ENCODE measurements at regions not wholly inside any gene's neighbourhood (a gene's known extent, or its start where the extent isn't known, plus 50 kb on each side); places are given as distances from the start of the nearest gene placed in this dataset.

DNA sequence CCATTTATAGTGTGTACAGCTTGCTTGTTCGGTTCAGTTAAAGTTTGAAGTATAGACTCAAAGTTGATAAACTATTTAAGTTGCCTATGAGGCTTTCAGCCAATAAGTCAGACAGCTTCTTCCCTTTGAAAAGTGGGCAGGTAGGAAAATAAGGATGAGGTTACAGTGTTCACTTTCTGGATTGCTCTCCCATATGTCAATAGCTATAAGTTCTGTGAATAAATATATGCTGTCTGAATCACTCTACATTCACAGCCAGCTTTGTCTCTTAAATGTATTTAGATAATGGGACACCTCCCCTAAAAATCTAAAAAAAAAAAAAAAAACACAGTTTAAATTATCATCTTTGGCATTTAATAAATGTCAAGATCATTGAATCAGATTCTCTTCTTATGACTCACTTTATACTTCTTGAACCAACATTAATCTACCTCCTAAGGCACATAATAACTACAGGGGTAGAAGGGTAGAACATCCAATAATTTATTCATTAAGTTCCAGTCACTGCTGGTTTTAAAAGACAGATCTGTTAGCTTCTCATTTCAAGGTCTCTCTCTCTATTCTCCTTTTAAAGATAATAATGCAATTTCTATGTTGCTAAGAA lies 126.4 kb upstream of the PCED1B start:
- Histone ChIP-seq H3K9me3 (ENCODE audit: control insufficient read depth in 2 of 2, insufficient read depth in 1 of 2, low read depth in 1 of 2, low read length in 1 of 2) (no peaks in the 10 kb centered on the region), H3K4me3 (ENCODE audit: low read depth in 1 of 2, low read length in 2 of 2) (no peak overlapping the region), H3K4me1 (ENCODE audit: control insufficient read depth in 2 of 2, insufficient read depth in 2 of 2, low read length in 1 of 2) (no peaks in the 10 kb centered on the region), H3K36me3 (ENCODE audit: control insufficient read depth in 2 of 2, insufficient read depth in 2 of 2, low read length in 1 of 2) (no peaks in the 10 kb centered on the region), H3K27me3 (ENCODE audit: control insufficient read depth in 1 of 2, insufficient read depth in 2 of 2, low read length in 2 of 2) (no peaks in the 10 kb centered on the region), H3K27ac (ENCODE audit: low read depth in 2 of 2, low read length in 1 of 2) (no peak overlapping the region)
- whole genome bisulfite sequencing, 2 donors = 42% methylated on average over 1 of the region's 1 CpG

- no peak overlapping the region for H3K4me3 ChIP-seq (ENCODE audit: low read depth in 1 of 2, low read length in 2 of 2)
- no peaks in the 10 kb centered on the region for H3K27me3 ChIP-seq (ENCODE audit: control insufficient read depth in 1 of 2, insufficient read depth in 2 of 2, low read length in 2 of 2)
- no peaks in the 10 kb centered on the region for H3K36me3 ChIP-seq (ENCODE audit: control insufficient read depth in 2 of 2, insufficient read depth in 2 of 2, low read length in 1 of 2)
- WGBS, 2 donors = 67 to 74% methylated on average over 5 of the region's 5 CpGs
- H3K27ac ChIP-seq (ENCODE audit: low read depth in 2 of 2, low read length in 1 of 2) = no peak overlapping the region
- peaks cover 0 to 2% of the 10 kb centered on the region in 2 donors for H3K4me1 ChIP-seq (ENCODE audit: control insufficient read depth in 2 of 2, insufficient read depth in 2 of 2, low read length in 1 of 2)
- H3K9me3 ChIP-seq (ENCODE audit: control insufficient read depth in 2 of 2, insufficient read depth in 1 of 2, low read depth in 1 of 2, low read length in 1 of 2) = no peaks in the 10 kb centered on the region
These were observed 122.9 kb upstream of the PCED1B start for GRCh38 chr12:46956451-46957035.

GRCh38 chr12:46958053-46958452 lies 121.4 kb upstream of the PCED1B start:
- Histone ChIP-seq H3K36me3 (ENCODE audit: control insufficient read depth in 2 of 2, insufficient read depth in 2 of 2, low read length in 1 of 2) (no peaks in the 10 kb centered on the region), H3K4me1 (ENCODE audit: control insufficient read depth in 2 of 2, insufficient read depth in 2 of 2, low read length in 1 of 2) (peaks cover 0 to 2% of the 10 kb centered on the region in 2 donors), H3K27me3 (ENCODE audit: control insufficient read depth in 1 of 2, insufficient read depth in 2 of 2, low read length in 2 of 2) (no peaks in the 10 kb centered on the region), H3K9me3 (ENCODE audit: control insufficient read depth in 2 of 2, insufficient read depth in 1 of 2, low read depth in 1 of 2, low read length in 1 of 2) (no peaks in the 10 kb centered on the region), H3K27ac (ENCODE audit: low read depth in 2 of 2, low read length in 1 of 2) (no peak overlapping the region), H3K4me3 (ENCODE audit: low read depth in 1 of 2, low read length in 2 of 2) (no peak overlapping the region)
- 56 to 57% methylated on average over 3 of the region's 3 CpGs for WGBS, 2 donors

- Histone ChIP-seq H3K36me3 (ENCODE audit: control insufficient read depth in 2 of 2, insufficient read depth in 2 of 2, low read length in 1 of 2) (no peaks in the 10 kb centered on the region), H3K27me3 (ENCODE audit: control insufficient read depth in 1 of 2, insufficient read depth in 2 of 2, low read length in 2 of 2) (no peaks in the 10 kb centered on the region), H3K4me1 (ENCODE audit: control insufficient read depth in 2 of 2, insufficient read depth in 2 of 2, low read length in 1 of 2) (peaks cover 0 to 2% of the 10 kb centered on the region in 2 donors), H3K4me3 (ENCODE audit: low read depth in 1 of 2, low read length in 2 of 2) (no peak overlapping the region), H3K9me3 (ENCODE audit: control insufficient read depth in 2 of 2, insufficient read depth in 1 of 2, low read depth in 1 of 2, low read length in 1 of 2) (no peaks in the 10 kb centered on the region), H3K27ac (ENCODE audit: low read depth in 2 of 2, low read length in 1 of 2) (peak overlapping the region; percentile 5 to 40)
- 57% methylated on average over 2 of the region's 2 CpGs for WGBS, 2 donors
These were observed 120.7 kb upstream of the PCED1B start for GRCh38 chr12:46958599-46959290.

DNA sequence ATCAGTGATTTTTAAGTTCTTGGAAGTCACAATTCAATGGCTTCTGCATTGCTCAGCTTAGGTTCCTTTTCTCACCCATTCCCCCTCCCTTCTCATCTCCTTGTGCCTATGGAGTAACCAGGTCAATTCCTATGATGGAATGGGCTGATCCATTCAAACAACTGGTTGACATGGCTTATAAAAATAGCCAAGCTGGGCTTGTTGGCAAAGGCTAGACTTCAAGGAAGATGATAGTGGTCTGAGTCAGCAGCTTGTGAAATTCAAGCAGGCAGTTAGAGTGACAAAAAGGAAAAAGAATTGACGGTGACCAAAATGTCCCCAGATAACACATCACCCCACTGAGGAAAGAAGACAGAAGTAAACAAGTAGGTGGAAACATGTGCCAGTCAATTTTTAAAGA lies 119.9 kb upstream of the PCED1B start:
- Histone ChIP-seq H3K27me3 (ENCODE audit: control insufficient read depth in 1 of 2, insufficient read depth in 2 of 2, low read length in 2 of 2) (no peaks in the 10 kb centered on the region), H3K36me3 (ENCODE audit: control insufficient read depth in 2 of 2, insufficient read depth in 2 of 2, low read length in 1 of 2) (no peaks in the 10 kb centered on the region), H3K27ac (ENCODE audit: low read depth in 2 of 2, low read length in 1 of 2) (no peak overlapping the region), H3K4me3 (ENCODE audit: low read depth in 1 of 2, low read length in 2 of 2) (no peak overlapping the region), H3K9me3 (ENCODE audit: control insufficient read depth in 2 of 2, insufficient read depth in 1 of 2, low read depth in 1 of 2, low read length in 1 of 2) (no peaks in the 10 kb centered on the region), H3K4me1 (ENCODE audit: control insufficient read depth in 2 of 2, insufficient read depth in 2 of 2, low read length in 1 of 2) (peaks cover 2% of the 10 kb centered on the region in 2 donors)
- WGBS, 2 donors = 4 to 35% methylated on average over 1 of the region's 1 CpG

DNA sequence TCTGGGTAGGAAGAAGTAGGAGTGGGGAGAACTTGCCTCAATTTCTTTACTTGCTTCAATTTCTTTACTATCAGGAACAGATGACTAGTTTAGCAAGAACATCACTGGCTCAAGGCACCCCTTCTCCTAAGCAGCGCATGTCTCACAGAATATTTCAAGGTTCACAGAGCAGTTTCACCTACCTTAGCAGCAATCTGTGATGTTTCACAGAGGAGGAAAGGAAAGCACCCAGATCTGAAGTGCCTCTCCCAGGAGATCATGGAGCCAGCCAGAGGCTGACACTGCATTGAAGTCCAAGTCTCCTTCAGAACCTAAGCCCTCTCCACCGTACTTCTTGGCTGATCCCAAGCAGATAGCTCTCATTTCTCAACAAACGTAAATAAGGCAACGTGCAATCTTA lies 118.7 kb upstream of the PCED1B start:
- Histone ChIP-seq H3K4me3 (ENCODE audit: low read depth in 1 of 2, low read length in 2 of 2) (no peak overlapping the region), H3K9me3 (ENCODE audit: control insufficient read depth in 2 of 2, insufficient read depth in 1 of 2, low read depth in 1 of 2, low read length in 1 of 2) (no peaks in the 10 kb centered on the region), H3K27me3 (ENCODE audit: control insufficient read depth in 1 of 2, insufficient read depth in 2 of 2, low read length in 2 of 2) (no peaks in the 10 kb centered on the region), H3K36me3 (ENCODE audit: control insufficient read depth in 2 of 2, insufficient read depth in 2 of 2, low read length in 1 of 2) (no peaks in the 10 kb centered on the region), H3K27ac (ENCODE audit: low read depth in 2 of 2, low read length in 1 of 2) (no peak overlapping the region), H3K4me1 (ENCODE audit: control insufficient read depth in 2 of 2, insufficient read depth in 2 of 2, low read length in 1 of 2) (peaks cover 2% of the 10 kb centered on the region in 2 donors)
- 77 to 82% methylated on average over 4 of the region's 4 CpGs for WGBS, 2 donors

- Histone ChIP-seq H3K4me1 (ENCODE audit: control insufficient read depth in 2 of 2, insufficient read depth in 2 of 2, low read length in 1 of 2) (peaks cover 2 to 5% of the 10 kb centered on the region in 2 donors), H3K9me3 (ENCODE audit: control insufficient read depth in 2 of 2, insufficient read depth in 1 of 2, low read depth in 1 of 2, low read length in 1 of 2) (no peaks in the 10 kb centered on the region)
These were observed 116.2 kb upstream of the PCED1B start for GRCh38 chr12:46963191-46963590.

GRCh38 chr12:46963977-46964971 lies 115.1 kb upstream of the PCED1B start:
- WGBS, 2 donors = 20 to 31% methylated on average over 14 of the region's 14 CpGs
- no peaks in the 10 kb centered on the region for H3K27me3 ChIP-seq (ENCODE audit: control insufficient read depth in 1 of 2, insufficient read depth in 2 of 2, low read length in 2 of 2)
- no peak overlapping the region for H3K4me3 ChIP-seq (ENCODE audit: low read depth in 1 of 2, low read length in 2 of 2)
- no peaks in the 10 kb centered on the region for H3K9me3 ChIP-seq (ENCODE audit: control insufficient read depth in 2 of 2, insufficient read depth in 1 of 2, low read depth in 1 of 2, low read length in 1 of 2)
- H3K4me1 ChIP-seq (ENCODE audit: control insufficient read depth in 2 of 2, insufficient read depth in 2 of 2, low read length in 1 of 2) = peaks cover 2 to 5% of the 10 kb centered on the region in 2 donors
- no peaks in the 10 kb centered on the region for H3K36me3 ChIP-seq (ENCODE audit: control insufficient read depth in 2 of 2, insufficient read depth in 2 of 2, low read length in 1 of 2)
- H3K27ac ChIP-seq (ENCODE audit: low read depth in 2 of 2, low read length in 1 of 2) = peak overlapping the region; percentile 59 to 75

More at GRCh38 chr12:46963191-46963590, 116.2 kb upstream of the PCED1B start:
- Histone ChIP-seq H3K36me3 (ENCODE audit: control insufficient read depth in 2 of 2, insufficient read depth in 2 of 2, low read length in 1 of 2) (no peaks in the 10 kb centered on the region), H3K27ac (ENCODE audit: low read depth in 2 of 2, low read length in 1 of 2) (no peak overlapping the region), H3K4me3 (ENCODE audit: low read depth in 1 of 2, low read length in 2 of 2) (no peak overlapping the region), H3K27me3 (ENCODE audit: control insufficient read depth in 1 of 2, insufficient read depth in 2 of 2, low read length in 2 of 2) (no peaks in the 10 kb centered on the region)
- 99 to 100% methylated on average over 1 of the region's 1 CpG for WGBS, 2 donors

DNA sequence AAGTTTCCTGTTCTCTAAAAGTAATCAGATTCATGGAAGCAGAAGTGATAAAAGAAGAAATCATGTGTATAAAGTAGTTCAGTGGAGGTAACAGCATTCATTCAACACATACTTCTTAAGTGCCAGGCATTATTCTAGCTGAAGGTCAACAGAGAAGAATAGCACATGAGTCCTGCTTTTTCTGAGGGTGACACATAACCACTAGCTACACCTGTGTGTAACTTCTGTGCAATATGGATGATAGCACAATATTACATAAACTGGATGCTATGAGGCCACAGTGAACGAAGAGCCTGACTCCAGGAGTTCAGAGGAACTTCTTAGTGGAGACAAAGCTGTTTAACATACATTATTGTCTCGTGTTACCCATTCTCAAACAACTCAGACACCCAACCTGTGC lies 114.3 kb upstream of the PCED1B start:
- Histone ChIP-seq H3K27ac (ENCODE audit: low read depth in 2 of 2, low read length in 1 of 2) (no peak overlapping the region), H3K36me3 (ENCODE audit: control insufficient read depth in 2 of 2, insufficient read depth in 2 of 2, low read length in 1 of 2) (no peaks in the 10 kb centered on the region), H3K9me3 (ENCODE audit: control insufficient read depth in 2 of 2, insufficient read depth in 1 of 2, low read depth in 1 of 2, low read length in 1 of 2) (no peaks in the 10 kb centered on the region), H3K27me3 (ENCODE audit: control insufficient read depth in 1 of 2, insufficient read depth in 2 of 2, low read length in 2 of 2) (no peaks in the 10 kb centered on the region), H3K4me1 (ENCODE audit: control insufficient read depth in 2 of 2, insufficient read depth in 2 of 2, low read length in 1 of 2) (peaks cover 2 to 5% of the 10 kb centered on the region in 2 donors), H3K4me3 (ENCODE audit: low read depth in 1 of 2, low read length in 2 of 2) (no peak overlapping the region)
- 60 to 72% methylated on average over 2 of the region's 2 CpGs for WGBS, 2 donors

Data from esophagus (tissue), 2 donors.